DND-41 (cell line): ENCODE measurements at regions not wholly inside any gene's neighbourhood (a gene's known extent, or its start where the extent isn't known, plus 50 kb on each side); places are given as distances from the start of the nearest gene placed in this dataset.

Source experiments
- CTCF ChIP-seq: IDR thresholded peaks from 2 replicates; pipeline ENCODE4 v1.5.1; 2012; ENCODE audit warnings: borderline replicate concordance, low read length, moderate library complexity, mild to moderate bottlenecking; ENCODE audit not compliant: poor library complexity, severe bottlenecking; ENCODE audit errors: extremely low read depth
- EZH2 ChIP-seq: IDR thresholded peaks from 3 replicates; pipeline ENCODE4 v1.6.1; 2012; ENCODE audit warnings: borderline replicate concordance, low read depth, mild to moderate bottlenecking, moderate library complexity, low read length, inconsistent platforms; ENCODE audit not compliant: severe bottlenecking

GRCh38 chrY:20433670-20434069 is 141.9 kb upstream of the EIF1AY start:
- no peak for TF ChIP-seq CTCF
- no peak for TF ChIP-seq EZH2
